HepG2 (cell line): ENCODE measurements at regions not wholly inside any gene's neighbourhood (a gene's known extent, or its start where the extent isn't known, plus 50 kb on each side); places are given as distances from the start of the nearest gene placed in this dataset.

Experiments used
- ATAC-seq: fragments of 200-7000 bp; cut with Tn5 transposase; 3 replicates; pipeline ENCODE4 v1.9.1; 2020; ENCODE audit warnings: mild to moderate bottlenecking, moderate library complexity
- BruUV-seq: library from RNA; stranded (reverse); fragments of 400-500 nt; replicated peaks from 2 replicates; lab custom pipeline; 2021; lab: Mats Ljungman, UMichigan
- CTCF ChIA-PET: fragments of 300-600 bp; formaldehyde crosslinking; extraction: SDS; loops from one replicate; lab custom pipeline; 2021; ENCODE audit warnings: low total read pairs, inconsistent platforms, low intra/inter-chr PET ratio; lab: Yijun Ruan, JAX
- POLR2A ChIA-PET: fragments of 350-600 bp; sonication (Branson Sonifier 250); formaldehyde crosslinking; loops from one replicate; lab custom pipeline; 2020; ENCODE audit warnings: antibody characterized with exemption, inconsistent platforms; lab: Yijun Ruan, JAX
- DNase-seq: peaks from one replicate; pipeline ENCODE4 v3.0.0-alpha.2; 2015; ENCODE audit warnings: low spot score
- FAIRE-seq: peaks from 3 replicates; lab custom pipeline; 2011; peaks lifted over from hg19 to GRCh38; lab: Jason Lieb, UNC
- H2AFZ ChIP-seq: one replicate; pipeline ENCODE4 v1.6.1; 2011; ENCODE audit warnings: low read length, inconsistent platforms
- H3K27ac ChIP-seq: fragments of 300-600 bp; 3 replicates; pipeline ENCODE4 v1.8.0; 2011; ENCODE audit warnings: mixed run types, mild to moderate bottlenecking, mixed read lengths, low read length, inconsistent platforms; ENCODE audit not compliant: insufficient read depth; ENCODE audit errors: extremely low read length
- H3K27me3 ChIP-seq, 2 experiments: fragments of 200-600 bp in 1 of 2; 2 replicates in 1 of 2; 3 replicates in 1 of 2; pipeline versions ENCODE4 v1.6.0 to v1.8.0; 2011; ENCODE audit warnings: low read length in 2 of 2, mild to moderate bottlenecking in 2 of 2, moderate library complexity in 2 of 2, inconsistent platforms in 1 of 2; ENCODE audit not compliant: insufficient read depth in 2 of 2, control insufficient read depth in 1 of 2
- H3K36me3 ChIP-seq, 2 experiments: fragments of 200-600 bp in 1 of 2; replicated peaks in 1 of 2; 2 replicates in 1 of 2; 3 replicates in 1 of 2; pipeline versions ENCODE4 v1.5.1 to v1.8.0; 2011; ENCODE audit warnings: low read length in 2 of 2, inconsistent platforms in 1 of 2; ENCODE audit not compliant: insufficient read depth in 2 of 2, control insufficient read depth in 1 of 2
- H3K4me1 ChIP-seq: 2 replicates; pipeline ENCODE4 v1.5.1; 2012; ENCODE audit warnings: low read length, inconsistent platforms; ENCODE audit not compliant: insufficient read depth
- H3K4me2 ChIP-seq: 2 replicates; pipeline ENCODE4 v1.6.0; 2011; ENCODE audit warnings: low read depth, low read length, inconsistent platforms
- H3K4me3 ChIP-seq, 3 experiments: fragments of 200-600 bp in 1 of 3; sonication (generic), shearing (Covaris generic) in 1 of 3; replicated peaks in 1 of 3; 2 replicates each; pipeline ENCODE4 v1.5.1; 2011 to 2016; ENCODE audit warnings: low read length in 3 of 3, inconsistent platforms in 2 of 3, low read depth in 2 of 3, mild to moderate bottlenecking in 2 of 3, control low read depth in 1 of 3, mixed read lengths in 1 of 3; ENCODE audit not compliant: insufficient read depth in 1 of 3
- H3K79me2 ChIP-seq: one replicate; pipeline ENCODE4 v1.6.1; 2011; ENCODE audit warnings: low read length, inconsistent platforms; ENCODE audit not compliant: insufficient read depth
- H3K9ac ChIP-seq: 2 replicates; pipeline ENCODE4 v1.6.0; 2011; ENCODE audit warnings: mild to moderate bottlenecking, low read depth, low read length, inconsistent platforms; ENCODE audit not compliant: insufficient read depth
- H3K9me3 ChIP-seq: 2 replicates; pipeline ENCODE4 v1.5.1; 2012; ENCODE audit warnings: mild to moderate bottlenecking, low read length
- H4K20me1 ChIP-seq: 2 replicates; pipeline ENCODE4 v1.6.0; 2011; ENCODE audit warnings: inconsistent platforms, mild to moderate bottlenecking, low read length, moderate library complexity; ENCODE audit not compliant: insufficient read depth
- BCL6 ChIP-seq: IDR thresholded peaks from 2 replicates; pipeline ENCODE4 v1.6.1; 2016; ENCODE audit warnings: missing genetic modification reagents, missing compliant biosample characterization
- CREB1 ChIP-seq, 2 experiments: fragments of 450-650 bp in 1 of 2; IDR thresholded peaks; 2 replicates each; pipeline ENCODE4 v1.6.1; 2016 to 2017; ENCODE audit warnings: control low read depth in 1 of 2, mild to moderate bottlenecking in 1 of 2, missing compliant biosample characterization in 1 of 2, missing genetic modification characterization in 1 of 2
- NFIC ChIP-seq: IDR thresholded peaks from 2 replicates; pipeline ENCODE4 v1.6.1; 2012; ENCODE audit warnings: mild to moderate bottlenecking, low read length, inconsistent platforms
- SIX4 ChIP-seq: sonication (generic); formaldehyde crosslinking; IDR thresholded peaks from 2 replicates; pipeline ENCODE4 v1.4.0; 2020; ENCODE audit warnings: missing genetic modification reagents
- XBP1 ChIP-seq: sonication (generic); formaldehyde crosslinking; IDR thresholded peaks from 2 replicates; pipeline ENCODE4 v1.5.0; 2020; ENCODE audit warnings: missing genetic modification reagents
- ZNF670 ChIP-seq: sonication (generic); formaldehyde crosslinking; IDR thresholded peaks from 2 replicates; pipeline ENCODE4 v1.8.0; 2022; ENCODE audit warnings: mild to moderate bottlenecking, missing genetic modification reagents, borderline replicate concordance
- WGBS: methylation state at CpG from one replicate; pipeline ENCODE4 v1.1.6; 2017; ENCODE audit warnings: low lambda C conversion rate; 5-methylcytosine and 5-hydroxymethylcytosine counted together
- in situ Hi-C: cut with HindIII; loops from 2 replicates; pipeline ENCODE4 v1.10.0; 2017; ENCODE audit warnings: low pct_unique_long_range_greater_than_20kb; ENCODE audit not compliant: extremely low pct_ligation_motif_present
- intact Hi-C: fragments of 100-400 bp; cut with micrococcal nuclease; formaldehyde crosslinking; loops from one replicate; pipeline ENCODE4 v1.10.0; 2022; ENCODE audit not compliant: unreplicated experiment
- TF ChIP-seq, protein P1 (sequence below): sonication (generic); formaldehyde crosslinking; IDR thresholded peaks from 2 replicates; pipeline ENCODE4 v1.5.0; 2020; ENCODE audit warnings: missing genetic modification reagents, mild to moderate bottlenecking, borderline replicate concordance
- TF ChIP-seq, protein P2 (sequence below): sonication (generic); formaldehyde crosslinking; IDR thresholded peaks from 2 replicates; pipeline ENCODE4 v1.4.0; 2020; ENCODE audit warnings: mild to moderate bottlenecking, missing genetic modification reagents

DNA sequence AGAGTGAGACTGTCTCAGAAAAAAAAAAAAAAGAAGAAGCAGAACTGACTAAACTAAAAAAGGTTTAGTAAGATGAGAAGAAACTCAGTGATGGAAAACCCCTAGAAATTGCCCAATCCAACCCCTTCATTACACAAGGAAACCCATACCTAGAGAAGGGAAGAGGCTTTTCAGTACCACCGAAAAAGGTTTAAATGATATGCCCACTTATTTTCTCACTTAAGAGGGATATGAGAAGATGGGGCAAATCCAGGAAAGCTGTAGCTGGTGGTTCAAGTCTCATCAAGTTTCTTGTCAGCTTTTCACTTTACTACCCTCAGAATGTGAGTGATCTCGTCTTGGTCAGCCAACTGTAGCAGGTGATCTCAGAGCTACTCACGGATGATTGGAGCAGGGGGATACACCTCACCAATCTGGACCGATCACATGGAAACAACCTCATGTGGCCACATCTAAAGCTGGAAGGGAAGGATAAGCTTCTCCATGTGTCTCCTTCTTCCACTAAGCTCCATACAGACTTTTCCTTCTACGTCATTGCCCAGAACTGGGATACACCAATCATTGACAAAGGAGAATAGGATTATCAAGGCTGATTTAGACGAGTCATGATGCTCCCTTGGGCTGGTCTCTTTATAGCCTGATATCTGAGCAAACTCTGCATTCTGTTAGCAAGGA is 126.7 kb upstream of the POU3F1 start:
- Histone ChIP-seq H3K4me2 (no peak overlapping the region), H3K79me2 (no peaks in the 10 kb centered on the region), H3K4me3 (no peak overlapping the region), H3K27ac (no peak overlapping the region), H3K9me3 (no peaks in the 10 kb centered on the region), H2AFZ (no peak overlapping the region), H3K4me1 (no peaks in the 10 kb centered on the region), H3K36me3 (no peaks in the 10 kb centered on the region), H4K20me1 (no peaks in the 10 kb centered on the region), H3K9ac (no peak overlapping the region), H3K27me3 (peaks cover 0 to 1% of the 10 kb centered on the region in 2 experiments; a peak in 1 of 5 replicates)
- DNase-seq (no peak), ATAC-seq (no peak), FAIRE-seq (no peak)
- ChIA-PET POLR2A (no interaction called here), CTCF (no interaction called here)
- no TSS peak for BruUV-seq
- intact Hi-C loops, result no loop called here
- in situ Hi-C loops, result no loop called here
- 6% methylated on average over 6 of the region's 6 CpGs for WGBS
- TF ChIP-seq XBP1 (CRISPR knock-in tag) (no peak), ZNF670 (no peak), CREB1 (IDR thresholded peaks at IDR 0.05) (peak; percentile 43; the same call in 1 of the 2 replicates), CREB1 (CRISPR knock-in tag; IDR thresholded peaks at IDR 0.05) (no peak), BCL6 (CRISPR knock-in tag) (no peak), SIX4 (CRISPR knock-in tag) (no peak), NFIC (no peak)
- TF ChIP-seq, protein P1, sequence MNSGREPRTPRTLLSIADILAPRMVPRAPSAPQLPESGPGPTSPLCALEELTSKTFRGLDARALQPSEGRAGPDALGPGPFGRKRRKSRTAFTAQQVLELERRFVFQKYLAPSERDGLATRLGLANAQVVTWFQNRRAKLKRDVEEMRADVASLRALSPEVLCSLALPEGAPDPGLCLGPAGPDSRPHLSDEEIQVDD (CRISPR knock-in tag), result no peak
- TF ChIP-seq, protein P2, sequence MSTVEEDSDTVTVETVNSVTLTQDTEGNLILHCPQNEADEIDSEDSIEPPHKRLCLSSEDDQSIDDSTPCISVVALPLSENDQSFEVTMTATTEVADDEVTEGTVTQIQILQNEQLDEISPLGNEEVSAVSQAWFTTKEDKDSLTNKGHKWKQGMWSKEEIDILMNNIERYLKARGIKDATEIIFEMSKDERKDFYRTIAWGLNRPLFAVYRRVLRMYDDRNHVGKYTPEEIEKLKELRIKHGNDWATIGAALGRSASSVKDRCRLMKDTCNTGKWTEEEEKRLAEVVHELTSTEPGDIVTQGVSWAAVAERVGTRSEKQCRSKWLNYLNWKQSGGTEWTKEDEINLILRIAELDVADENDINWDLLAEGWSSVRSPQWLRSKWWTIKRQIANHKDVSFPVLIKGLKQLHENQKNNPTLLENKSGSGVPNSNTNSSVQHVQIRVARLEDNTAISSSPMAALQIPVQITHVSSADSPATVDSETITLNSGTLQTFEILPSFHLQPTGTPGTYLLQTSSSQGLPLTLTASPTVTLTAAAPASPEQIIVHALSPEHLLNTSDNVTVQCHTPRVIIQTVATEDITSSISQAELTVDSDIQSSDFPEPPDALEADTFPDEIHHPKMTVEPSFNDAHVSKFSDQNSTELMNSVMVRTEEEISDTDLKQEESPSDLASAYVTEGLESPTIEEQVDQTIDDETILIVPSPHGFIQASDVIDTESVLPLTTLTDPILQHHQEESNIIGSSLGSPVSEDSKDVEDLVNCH (CRISPR knock-in tag), result no peak
